Liver (tissue), 8 donors: ENCODE measurements at regions not wholly inside any gene's neighbourhood (a gene's known extent, or its start where the extent isn't known, plus 50 kb on each side); places are given as distances from the start of the nearest gene placed in this dataset.

ENCODE experiments used
- DNase-seq: peaks from one replicate; pipeline ENCODE4 v3.0.0-alpha.2; 2017; ENCODE audit warnings: low spot score
- H3K27ac ChIP-seq, 2 donors: one replicate each; pipeline ENCODE4 v1.7.0; 2013; ENCODE audit warnings: inconsistent platforms in 2 of 2, low read length in 2 of 2, control low read depth in 1 of 2, low read depth in 1 of 2, mild to moderate bottlenecking in 1 of 2
- H3K27me3 ChIP-seq, 4 donors: one replicate each; pipeline versions ENCODE4 v1.6.1 to v1.7.0; 2013; ENCODE audit warnings: low read length in 3 of 4, inconsistent platforms in 1 of 4, mild to moderate bottlenecking in 1 of 4, moderate library complexity in 1 of 4; ENCODE audit not compliant: control insufficient read depth in 4 of 4, insufficient read depth in 4 of 4
- H3K36me3 ChIP-seq, 4 donors: one replicate each; pipeline versions ENCODE4 v1.6.1 to v1.7.0; 2013; ENCODE audit warnings: low read length in 3 of 4, mild to moderate bottlenecking in 3 of 4, low read depth in 1 of 4, moderate library complexity in 1 of 4; ENCODE audit not compliant: control insufficient read depth in 4 of 4, insufficient read depth in 3 of 4
- H3K4me1 ChIP-seq, 4 donors: one replicate each; pipeline versions ENCODE4 v1.6.1 to v1.7.0; 2013; ENCODE audit warnings: low read length in 3 of 4, mild to moderate bottlenecking in 3 of 4, moderate library complexity in 1 of 4; ENCODE audit not compliant: control insufficient read depth in 4 of 4, insufficient read depth in 4 of 4
- H3K4me3 ChIP-seq, 3 donors: one replicate each; pipeline versions ENCODE4 v1.6.1 to v1.7.0; 2013; ENCODE audit warnings: low read length in 3 of 3, control low read depth in 1 of 3, low read depth in 1 of 3, mild to moderate bottlenecking in 1 of 3
- H3K9ac ChIP-seq, 2 donors: one replicate each; pipeline ENCODE4 v1.7.0; 2013; ENCODE audit warnings: low read length in 2 of 2, mild to moderate bottlenecking in 2 of 2, moderate library complexity in 2 of 2, control low read depth in 1 of 2, low read depth in 1 of 2
- H3K9me3 ChIP-seq, 4 donors: one replicate each; pipeline versions ENCODE4 v1.6.1 to v1.7.0; 2013; ENCODE audit warnings: low read length in 3 of 4; ENCODE audit not compliant: control insufficient read depth in 4 of 4
- EGR1 ChIP-seq, 2 donors: IDR thresholded peaks; 2 replicates each; pipeline ENCODE4 v1.6.1; 2016 to 2018; ENCODE audit warnings: antibody characterized with exemption in 2 of 2, low read depth in 2 of 2
- FOXA1 ChIP-seq: IDR thresholded peaks from 2 replicates; pipeline ENCODE4 v1.6.1; 2016; ENCODE audit warnings: antibody characterized with exemption
- FOXA2 ChIP-seq: IDR thresholded peaks from 2 replicates; pipeline ENCODE4 v1.6.1; 2016; ENCODE audit warnings: antibody characterized with exemption
- GABPA ChIP-seq, 2 donors: IDR thresholded peaks in 1 of 2; conservative IDR thresholded peaks in 1 of 2; 2 replicates each; pipeline ENCODE4 v1.6.1; 2016; ENCODE audit warnings: antibody characterized with exemption in 2 of 2, mild to moderate bottlenecking in 1 of 2, moderate library complexity in 1 of 2
- HNF4A ChIP-seq, 2 donors: conservative IDR thresholded peaks; 2 replicates each; pipeline ENCODE4 v1.6.1; 2016; ENCODE audit warnings: antibody characterized with exemption in 2 of 2, mild to moderate bottlenecking in 2 of 2
- HNF4G ChIP-seq: IDR thresholded peaks from 2 replicates; pipeline ENCODE4 v1.6.1; 2016; ENCODE audit warnings: antibody characterized with exemption
- JUND ChIP-seq, 2 donors: IDR thresholded peaks; 2 replicates each; pipeline ENCODE4 v1.6.1; 2016; ENCODE audit warnings: antibody characterized with exemption in 2 of 2
- MAX ChIP-seq: IDR thresholded peaks from 2 replicates; pipeline ENCODE4 v1.6.1; 2016; ENCODE audit warnings: antibody characterized with exemption
- NR2F2 ChIP-seq: IDR thresholded peaks from 2 replicates; pipeline ENCODE4 v1.6.1; 2016; ENCODE audit warnings: antibody characterized with exemption
- RAD21 ChIP-seq, 2 donors: IDR thresholded peaks; 2 replicates each; pipeline ENCODE4 v1.6.1; 2016; ENCODE audit warnings: antibody characterized with exemption in 2 of 2, mild to moderate bottlenecking in 2 of 2
- REST ChIP-seq: IDR thresholded peaks from 2 replicates; pipeline ENCODE4 v1.6.1; 2016; ENCODE audit warnings: antibody characterized with exemption, mild to moderate bottlenecking
- RXRA ChIP-seq, 2 donors: IDR thresholded peaks; 2 replicates each; pipeline ENCODE4 v1.6.1; 2017 to 2018; ENCODE audit warnings: antibody characterized with exemption in 2 of 2, mild to moderate bottlenecking in 1 of 2
- SP1 ChIP-seq: IDR thresholded peaks from 2 replicates; pipeline ENCODE4 v1.6.1; 2018; ENCODE audit warnings: antibody characterized with exemption, mild to moderate bottlenecking
- TAF1 ChIP-seq: conservative IDR thresholded peaks from 2 replicates; pipeline ENCODE4 v1.6.1; 2016; ENCODE audit warnings: antibody characterized with exemption, mild to moderate bottlenecking
- YY1 ChIP-seq: IDR thresholded peaks from 2 replicates; pipeline ENCODE4 v1.6.1; 2016; ENCODE audit warnings: antibody characterized with exemption, mild to moderate bottlenecking
- ZBTB33 ChIP-seq: IDR thresholded peaks from 2 replicates; pipeline ENCODE4 v1.6.1; 2016; ENCODE audit warnings: antibody characterized with exemption
- WGBS: extraction: QIAGEN DNeasy Blood & Tissue Kit; methylation state at CpG from one replicate; pipeline ENCODE4 v1.1.7; 2013; 5-methylcytosine and 5-hydroxymethylcytosine counted together
- TF ChIP-seq, protein P1 (sequence below): IDR thresholded peaks from 2 replicates; pipeline ENCODE4 v1.6.1; 2016; ENCODE audit warnings: antibody characterized with exemption
- TF ChIP-seq, protein P2 (sequence below): fragments of 150-350 bp; IDR thresholded peaks from 2 replicates; pipeline ENCODE4 v1.5.1; 2017; ENCODE audit warnings: improper control_type of control experiment, low read depth, low read length; ENCODE audit not compliant: missing input control
- donor health status: healthy.
- donor health status: healthy.
- donor health status: healthy.
- donor health status: healthy.
- donor health status: healthy.

DNA sequence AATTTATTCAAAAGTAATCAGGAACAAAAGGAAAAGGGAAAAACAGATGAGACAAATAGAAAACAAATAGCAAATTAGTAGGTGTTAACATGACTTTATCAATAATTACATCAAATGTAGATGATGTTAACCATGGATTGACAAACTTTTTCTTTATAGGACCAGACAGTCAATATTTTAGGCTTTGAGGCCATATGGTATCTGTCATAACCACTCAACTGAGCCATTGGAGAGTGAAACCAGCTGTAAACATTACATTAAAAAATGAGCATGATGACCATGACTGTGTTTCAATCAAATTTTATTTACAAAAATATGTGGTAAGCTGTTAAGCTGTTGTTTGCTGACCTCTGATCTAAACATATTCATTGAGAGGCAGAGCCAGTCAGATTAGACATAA is 118.5 kb upstream of the NWD2 start:
- TF ChIP-seq REST (no peak), MAX (no peak), YY1 (no peak), RAD21 (IDR thresholded peaks at IDR 0.05) (no peak), HNF4G (no peak), SP1 (no peak), JUND (IDR thresholded peaks at IDR 0.05) (no peak), HNF4A (conservative IDR thresholded peaks at IDR 0.05) (no peak), FOXA1 (no peak), TAF1 (no peak), GABPA (IDR thresholded peaks at IDR 0.05 in 1 of 2, conservative IDR thresholded peaks at IDR 0.05 in 1 of 2) (no peak), EGR1 (IDR thresholded peaks at IDR 0.05; ENCODE audit: low read depth in 2 of 2) (no peak), FOXA2 (no peak), NR2F2 (no peak), RXRA (IDR thresholded peaks at IDR 0.05) (no peak), ZBTB33 (no peak)
- TF ChIP-seq, protein P1, sequence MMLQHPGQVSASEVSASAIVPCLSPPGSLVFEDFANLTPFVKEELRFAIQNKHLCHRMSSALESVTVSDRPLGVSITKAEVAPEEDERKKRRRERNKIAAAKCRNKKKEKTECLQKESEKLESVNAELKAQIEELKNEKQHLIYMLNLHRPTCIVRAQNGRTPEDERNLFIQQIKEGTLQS, result no peak
- TF ChIP-seq, protein P2, sequence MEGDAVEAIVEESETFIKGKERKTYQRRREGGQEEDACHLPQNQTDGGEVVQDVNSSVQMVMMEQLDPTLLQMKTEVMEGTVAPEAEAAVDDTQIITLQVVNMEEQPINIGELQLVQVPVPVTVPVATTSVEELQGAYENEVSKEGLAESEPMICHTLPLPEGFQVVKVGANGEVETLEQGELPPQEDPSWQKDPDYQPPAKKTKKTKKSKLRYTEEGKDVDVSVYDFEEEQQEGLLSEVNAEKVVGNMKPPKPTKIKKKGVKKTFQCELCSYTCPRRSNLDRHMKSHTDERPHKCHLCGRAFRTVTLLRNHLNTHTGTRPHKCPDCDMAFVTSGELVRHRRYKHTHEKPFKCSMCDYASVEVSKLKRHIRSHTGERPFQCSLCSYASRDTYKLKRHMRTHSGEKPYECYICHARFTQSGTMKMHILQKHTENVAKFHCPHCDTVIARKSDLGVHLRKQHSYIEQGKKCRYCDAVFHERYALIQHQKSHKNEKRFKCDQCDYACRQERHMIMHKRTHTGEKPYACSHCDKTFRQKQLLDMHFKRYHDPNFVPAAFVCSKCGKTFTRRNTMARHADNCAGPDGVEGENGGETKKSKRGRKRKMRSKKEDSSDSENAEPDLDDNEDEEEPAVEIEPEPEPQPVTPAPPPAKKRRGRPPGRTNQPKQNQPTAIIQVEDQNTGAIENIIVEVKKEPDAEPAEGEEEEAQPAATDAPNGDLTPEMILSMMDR, result no peak
- H3K27me3 ChIP-seq, result no peaks in the 10 kb centered on the region

DNA sequence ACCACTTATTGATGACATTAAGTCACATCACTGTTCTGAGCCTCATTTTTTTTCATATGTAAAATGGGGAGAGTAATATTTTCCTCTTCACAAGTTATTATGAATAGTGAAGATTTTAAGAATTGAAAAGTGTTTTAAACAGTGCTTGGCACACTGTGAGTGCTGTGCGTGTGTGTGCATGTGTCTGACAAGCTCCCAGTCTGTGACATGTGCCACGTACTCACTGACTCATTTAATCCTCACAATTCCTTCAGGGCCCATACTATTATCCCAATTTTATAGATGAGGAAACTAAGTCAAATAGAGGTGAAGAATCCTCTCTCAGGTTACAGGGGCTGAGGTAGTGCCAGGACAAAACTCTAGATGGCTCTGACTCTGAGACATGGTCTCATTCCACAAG is 114.1 kb upstream of the NWD2 start:
- Histone ChIP-seq H3K9ac (no peak overlapping the region), H3K36me3 (no peaks in the 10 kb centered on the region), H3K27me3 (no peaks in the 10 kb centered on the region), H3K4me3 (no peak overlapping the region), H3K9me3 (no peaks in the 10 kb centered on the region), H3K27ac (no peak overlapping the region), H3K4me1 (no peaks in the 10 kb centered on the region)
- 82% methylated on average over 2 of the region's 2 CpGs for WGBS
- DNase-seq, result no peak
- TF ChIP-seq YY1 (no peak), SP1 (no peak), HNF4A (conservative IDR thresholded peaks at IDR 0.05) (no peak), EGR1 (IDR thresholded peaks at IDR 0.05; ENCODE audit: low read depth in 2 of 2) (no peak), GABPA (IDR thresholded peaks at IDR 0.05 in 1 of 2, conservative IDR thresholded peaks at IDR 0.05 in 1 of 2) (no peak), REST (no peak), RAD21 (IDR thresholded peaks at IDR 0.05) (no peak), FOXA2 (no peak), FOXA1 (no peak)
- TF ChIP-seq, protein P2, result no peak
- TF ChIP-seq, protein P1, result no peak

More for the DNA sequence above, 118.5 kb upstream of the NWD2 start:
- no peak overlapping the region for H3K4me3 ChIP-seq
- H3K36me3 ChIP-seq, result no peaks in the 10 kb centered on the region
- DNase-seq, result no peak
- H3K9ac ChIP-seq, result no peak overlapping the region
- H3K4me1 ChIP-seq, result no peaks in the 10 kb centered on the region
- no peak overlapping the region for H3K27ac ChIP-seq
- H3K9me3 ChIP-seq, result peaks cover 0 to 2% (median 0%) of the 10 kb centered on the region in 4 donors
